ENCODE measurements at regions not wholly inside any gene's neighbourhood (a gene's known extent, or its start where the extent isn't known, plus 50 kb on each side); places are given as distances from the start of the nearest gene placed in this dataset.
"Not testable (repeated sequence)": the region's sequence is repeated elsewhere in the genome, so short reads cannot be mapped to it uniquely, and the experiment has no call there.

- dilution Hi-C loops (cut with HindIII; ENCODE audit: low sequenced_read_pairs, unreplicated experiment); ATAC-seq (ENCODE audit: low read depth); H3K9me3 ChIP-seq (ENCODE audit: control insufficient read depth, insufficient read depth, low read length); H4K8ac ChIP-seq (ENCODE audit: low read depth in 2 of 2, low read length in 2 of 2); H3K27me3 ChIP-seq (ENCODE audit: control insufficient read depth, insufficient read depth, low read length); H3K9me1 ChIP-seq (ENCODE audit: insufficient read depth, low read length); H2BK20ac ChIP-seq (ENCODE audit: low read depth, low read length); H3K14ac ChIP-seq (replicated peaks; ENCODE audit: low read depth, low read length); H4K5ac ChIP-seq (ENCODE audit: low read depth, low read length); H3K23ac ChIP-seq (ENCODE audit: low read depth, low read length); H3K27ac ChIP-seq (ENCODE audit: insufficient read depth, low read length); H3K18ac ChIP-seq (ENCODE audit: low read depth, low read length); H3K4me2 ChIP-seq (ENCODE audit: low read depth, low read length); H3K79me1 ChIP-seq (ENCODE audit: low read depth in 1 of 2, low read length in 2 of 2); DNase-seq; H2BK15ac ChIP-seq (ENCODE audit: low read depth, low read length); H2BK5ac ChIP-seq (ENCODE audit: low read depth, low read length, poor library complexity, severe bottlenecking); POLR2A ChIA-PET (ENCODE audit: unreplicated experiment); H3K4me1 ChIP-seq (ENCODE audit: control insufficient read depth, insufficient read depth, low read length); intact Hi-C loops (cut with micrococcal nuclease); CTCF ChIA-PET; H2AFZ ChIP-seq (replicated peaks; ENCODE audit: low read length, poor library complexity); H3K56ac ChIP-seq (ENCODE audit: extremely low read depth, insufficient read depth, low read length); H3K9ac ChIP-seq (ENCODE audit: low read depth, low read length); H4K20me1 ChIP-seq (ENCODE audit: insufficient read depth, low read length); in situ Hi-C loops (cut with MboI; ENCODE audit: low sequenced_read_pairs); H3K36me3 ChIP-seq (ENCODE audit: control insufficient read depth, insufficient read depth, low read length); H3K4me3 ChIP-seq (ENCODE audit: insufficient read depth, low read depth, low read length); BruUV-seq (replicated peaks); H2AK9ac ChIP-seq (replicated peaks; ENCODE audit: low read depth, low read length, poor library complexity); H2AK5ac ChIP-seq (ENCODE audit: low read depth, low read length); H4K91ac ChIP-seq (ENCODE audit: insufficient read depth, low read depth, low read length); H2BK120ac ChIP-seq (ENCODE audit: low read depth, low read length); H3K4ac ChIP-seq (ENCODE audit: low read depth, low read length): not testable (repeated sequence)
- WGBS, 2 experiments (ENCODE audit: extremely low coverage in 2 of 2, insufficient read length in 1 of 2) = no CpG with 5 or more reads among the region's 1 CpG
These were observed 135.8 kb upstream of the POTEB2 start for GRCh38 chr15:21001950-21002349.

- H3K56ac ChIP-seq (ENCODE audit: extremely low read depth, insufficient read depth, low read length); H2AK9ac ChIP-seq (replicated peaks; ENCODE audit: low read depth, low read length, poor library complexity); BruUV-seq (replicated peaks); H3K23ac ChIP-seq (ENCODE audit: low read depth, low read length); H3K79me1 ChIP-seq (ENCODE audit: low read depth in 1 of 2, low read length in 2 of 2); dilution Hi-C loops (cut with HindIII; ENCODE audit: low sequenced_read_pairs, unreplicated experiment); H2BK120ac ChIP-seq (ENCODE audit: low read depth, low read length); H3K4me3 ChIP-seq (ENCODE audit: insufficient read depth, low read depth, low read length); H3K9ac ChIP-seq (ENCODE audit: low read depth, low read length); H4K5ac ChIP-seq (ENCODE audit: low read depth, low read length); intact Hi-C loops (cut with micrococcal nuclease); H4K20me1 ChIP-seq (ENCODE audit: insufficient read depth, low read length); H3K4me1 ChIP-seq (ENCODE audit: control insufficient read depth, insufficient read depth, low read length); H3K4me2 ChIP-seq (ENCODE audit: low read depth, low read length); H3K27ac ChIP-seq (ENCODE audit: insufficient read depth, low read length); H3K14ac ChIP-seq (replicated peaks; ENCODE audit: low read depth, low read length); H4K91ac ChIP-seq (ENCODE audit: insufficient read depth, low read depth, low read length); H2BK20ac ChIP-seq (ENCODE audit: low read depth, low read length); H3K9me3 ChIP-seq (ENCODE audit: control insufficient read depth, insufficient read depth, low read length); POLR2A ChIA-PET (ENCODE audit: unreplicated experiment); H3K36me3 ChIP-seq (ENCODE audit: control insufficient read depth, insufficient read depth, low read length); H2BK15ac ChIP-seq (ENCODE audit: low read depth, low read length); H2AK5ac ChIP-seq (ENCODE audit: low read depth, low read length); H2AFZ ChIP-seq (replicated peaks; ENCODE audit: low read length, poor library complexity); ATAC-seq (ENCODE audit: low read depth); H2BK5ac ChIP-seq (ENCODE audit: low read depth, low read length, poor library complexity, severe bottlenecking); H3K18ac ChIP-seq (ENCODE audit: low read depth, low read length); H3K27me3 ChIP-seq (ENCODE audit: control insufficient read depth, insufficient read depth, low read length); H4K8ac ChIP-seq (ENCODE audit: low read depth in 2 of 2, low read length in 2 of 2); in situ Hi-C loops (cut with MboI; ENCODE audit: low sequenced_read_pairs); DNase-seq; H3K9me1 ChIP-seq (ENCODE audit: insufficient read depth, low read length); CTCF ChIA-PET; H3K4ac ChIP-seq (ENCODE audit: low read depth, low read length): not testable (repeated sequence)
These were observed 125.6 kb upstream of the POTEB2 start for GRCh38 chr15:20991691-20992090.

Data from IMR-90 (cell line).